Small intestine (tissue), 7 donors: ENCODE measurements at regions not wholly inside any gene's neighbourhood (a gene's known extent, or its start where the extent isn't known, plus 50 kb on each side); places are given as distances from the start of the nearest gene placed in this dataset.
A peak's percentile ranks its signal among the peaks of the same experiment; 100 is the strongest.
"Not testable (repeated sequence)": the region's sequence is repeated elsewhere in the genome, so short reads cannot be mapped to it uniquely, and the experiment has no call there.

Experiments
- DNase-seq, 2 donors: peaks; one replicate each; pipeline versions ENCODE4 v3.0.0 to v3.0.0-alpha.2; 2013
- FAIRE-seq: peaks from 2 replicates; lab custom pipeline; 2012; peaks lifted over from hg19 to GRCh38; lab: Jason Lieb, UNC
- H3K27ac ChIP-seq, 3 donors: one replicate each; pipeline ENCODE4 v1.5.1; 2013; ENCODE audit warnings: low read length in 2 of 3, mild to moderate bottlenecking in 2 of 3, control low read depth in 1 of 3, inconsistent platforms in 1 of 3, low read depth in 1 of 3, moderate library complexity in 1 of 3
- H3K27me3 ChIP-seq, 3 donors: one replicate each; pipeline ENCODE4 v1.6.1; 2013; ENCODE audit warnings: low read length in 3 of 3, inconsistent platforms in 1 of 3; ENCODE audit not compliant: control insufficient read depth in 3 of 3, insufficient read depth in 3 of 3
- H3K36me3 ChIP-seq, 3 donors: one replicate each; pipeline ENCODE4 v1.6.1; 2013; ENCODE audit warnings: low read length in 3 of 3, inconsistent platforms in 1 of 3, low read depth in 1 of 3, mild to moderate bottlenecking in 1 of 3, moderate library complexity in 1 of 3; ENCODE audit not compliant: control insufficient read depth in 3 of 3, insufficient read depth in 2 of 3
- H3K4me1 ChIP-seq, 3 donors: one replicate each; pipeline ENCODE4 v1.6.1; 2013; ENCODE audit warnings: low read length in 2 of 3, inconsistent platforms in 1 of 3, low read depth in 1 of 3, mild to moderate bottlenecking in 1 of 3, moderate library complexity in 1 of 3; ENCODE audit not compliant: control insufficient read depth in 3 of 3, insufficient read depth in 2 of 3
- H3K4me3 ChIP-seq, 3 donors: one replicate each; pipeline ENCODE4 v1.5.1; 2013; ENCODE audit warnings: low read length in 3 of 3, control low read depth in 1 of 3, inconsistent platforms in 1 of 3, low read depth in 1 of 3, mild to moderate bottlenecking in 1 of 3, moderate library complexity in 1 of 3
- H3K9me3 ChIP-seq, 2 donors: one replicate each; pipeline ENCODE4 v1.6.1; 2013; ENCODE audit warnings: low read depth in 1 of 2, low read length in 1 of 2; ENCODE audit not compliant: control insufficient read depth in 2 of 2, insufficient read depth in 1 of 2
- WGBS, 3 donors: extraction: QIAGEN DNeasy Blood & Tissue Kit; methylation state at CpG; one replicate each; pipeline ENCODE4 v1.1.7; 2013; 5-methylcytosine and 5-hydroxymethylcytosine counted together
- donor health status: healthy with polysubstance abuse.
- donor health status: control.
- donor health status: control.
- donor health status: Bipolar disorder and iron deficiency.
- donor health status: healthy.

DNA sequence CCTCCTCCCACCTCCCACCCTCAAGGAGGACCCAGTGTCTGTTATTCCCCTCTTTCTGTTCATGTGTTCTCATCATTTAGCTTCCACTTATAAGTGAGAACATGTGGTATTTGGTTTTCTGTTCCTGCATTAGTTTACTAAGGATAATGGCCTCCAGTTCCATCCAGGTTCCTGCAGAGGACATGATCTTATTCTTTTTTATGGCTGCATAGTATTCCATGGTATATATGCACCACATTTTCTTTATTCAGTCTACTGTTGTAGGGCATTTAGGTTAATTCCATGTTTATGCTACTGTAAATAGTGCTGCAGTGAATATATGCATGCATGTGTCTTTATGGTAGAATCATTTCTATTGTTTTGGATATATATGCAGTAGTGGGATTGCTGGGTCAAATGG is 180.4 kb upstream of the KLF3 start:
- not testable (repeated sequence) for H3K27ac ChIP-seq, H3K4me3 ChIP-seq, DNase-seq, H3K9me3 ChIP-seq, H3K4me1 ChIP-seq, FAIRE-seq, H3K27me3 ChIP-seq, H3K36me3 ChIP-seq

DNA sequence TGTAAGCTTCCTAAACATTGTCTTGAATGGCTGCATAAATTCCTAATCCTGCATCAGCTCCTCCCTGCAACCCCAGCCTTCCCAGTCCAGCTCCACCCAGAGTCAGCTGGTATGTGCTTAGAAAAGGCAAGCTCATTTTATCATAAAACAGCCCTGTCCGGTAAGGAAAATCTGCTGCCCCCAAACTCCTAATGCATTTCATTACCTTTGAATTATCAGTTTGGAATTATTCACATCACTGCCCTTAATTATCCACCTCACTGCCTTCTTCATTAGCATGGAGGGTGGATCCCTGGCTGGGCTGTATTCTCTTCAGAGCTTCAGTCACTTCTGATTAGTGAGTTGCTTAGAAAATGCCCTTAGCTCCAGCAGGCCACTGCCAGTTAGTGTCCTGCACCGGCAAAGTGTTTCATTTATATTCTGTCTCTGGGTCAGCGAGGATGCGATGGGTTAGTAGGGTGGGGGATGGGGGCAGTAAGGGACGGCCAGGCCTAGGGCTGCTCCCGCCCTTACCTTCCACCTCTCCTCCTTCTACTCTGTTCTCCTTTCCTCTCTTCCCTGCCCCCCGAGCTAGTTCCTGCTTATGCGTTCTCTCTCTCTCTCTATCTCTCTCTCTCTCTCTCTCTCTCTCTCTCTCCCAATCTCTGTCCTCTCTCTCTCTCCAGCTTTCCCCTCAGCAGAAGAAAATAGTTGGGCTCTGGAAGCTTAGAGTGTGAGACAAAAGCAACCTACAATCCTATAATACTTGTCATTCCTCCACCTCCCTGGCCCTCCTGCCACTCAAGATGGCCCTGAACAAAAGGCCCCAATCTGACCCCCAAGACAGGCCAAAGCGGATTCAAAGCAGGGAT is 174.8 kb upstream of the KLF3 start:
- DNase-seq = peak; percentile 12 to 38
- 72 to 80% (median 72%) methylated on average over 7 to 9 of the region's 9 CpGs for WGBS, 3 donors

DNA sequence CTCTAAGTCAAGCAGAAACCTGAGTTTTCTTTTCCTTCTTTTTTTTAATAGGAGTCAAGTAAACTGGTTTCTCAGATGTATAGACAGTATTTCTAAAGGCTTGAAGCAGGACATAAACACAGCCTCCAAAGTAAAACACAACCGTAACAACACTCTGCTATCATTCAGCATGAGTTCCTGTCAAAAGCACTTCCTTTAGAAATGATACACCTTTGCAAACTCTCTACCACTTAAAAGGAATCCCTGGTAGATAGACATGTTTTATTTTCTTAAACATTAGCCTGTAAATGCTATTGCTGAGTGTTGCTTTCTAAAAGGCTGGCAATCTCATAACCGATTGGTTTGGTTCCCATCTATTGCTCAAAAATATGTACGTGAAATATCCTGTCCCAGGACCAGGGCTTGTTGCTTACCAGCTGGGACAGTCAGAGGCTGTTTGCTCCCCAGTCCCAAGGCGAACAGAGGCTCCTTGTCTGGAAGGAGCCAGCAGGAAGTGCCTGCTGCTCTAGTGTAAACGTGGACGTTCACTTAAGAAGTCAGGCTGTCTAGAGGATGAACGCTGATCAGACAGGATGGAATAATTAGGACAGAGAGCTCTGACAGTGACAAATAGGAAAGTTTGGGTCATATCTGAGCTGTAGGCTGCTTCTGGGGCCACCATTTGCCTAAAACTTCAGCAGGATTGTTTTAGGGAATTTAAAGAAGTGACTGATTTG is 173.9 kb upstream of the KLF3 start:
- H3K27ac ChIP-seq = peak overlapping the region in 2 of 3 donors; percentile 72 to 74
- DNase-seq = peak; percentile 64 to 67
- FAIRE-seq = no peak

More for the DNA sequence above, 174.8 kb upstream of the KLF3 start:
- Histone ChIP-seq H3K27ac (peak overlapping the region in 2 of 3 donors; percentile 72 to 74), H3K36me3 (no peaks in the 10 kb centered on the region), H3K4me3 (no peak overlapping the region), H3K4me1 (peaks cover 2 to 37% (median 2%) of the 10 kb centered on the region in 3 donors), H3K27me3 (no peaks in the 10 kb centered on the region), H3K9me3 (no peaks in the 10 kb centered on the region)
- no peak for FAIRE-seq

DNA sequence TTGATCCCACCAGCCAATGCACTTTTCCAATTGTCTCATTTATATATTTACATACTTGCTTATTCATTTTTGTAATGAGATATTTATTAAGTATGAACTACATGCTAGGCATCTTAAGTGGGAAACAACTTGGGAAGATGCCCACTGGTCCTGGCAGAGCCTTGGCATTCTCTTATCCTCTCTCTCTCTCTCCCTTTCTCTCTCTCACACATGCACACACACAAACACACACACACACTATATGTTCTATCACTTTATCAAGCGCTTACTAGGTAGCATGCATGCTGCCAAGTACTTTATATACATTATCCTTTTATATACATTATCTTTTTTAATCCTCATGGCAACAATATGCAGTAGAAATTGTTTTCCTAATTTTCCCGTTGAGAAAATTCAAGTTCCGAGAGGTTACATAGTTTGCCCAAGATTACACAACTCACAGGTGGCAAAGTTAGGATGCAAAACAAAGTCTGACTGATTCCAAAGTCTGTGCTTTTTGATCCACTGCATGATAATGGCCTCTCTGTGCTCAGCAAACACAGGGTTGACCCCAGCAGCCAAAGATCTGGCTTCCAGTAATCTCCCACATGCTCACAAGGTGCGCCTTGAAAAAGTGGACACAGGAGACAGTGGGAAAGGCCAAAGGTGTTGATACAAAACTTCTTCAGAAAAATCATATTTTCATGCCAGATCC is 173.1 kb upstream of the KLF3 start:
- peaks cover 2 to 37% (median 2%) of the 10 kb centered on the region in 3 donors for H3K4me1 ChIP-seq
- H3K36me3 ChIP-seq = no peaks in the 10 kb centered on the region
- H3K9me3 ChIP-seq = no peaks in the 10 kb centered on the region
- FAIRE-seq (no peak), DNase-seq (peak; percentile 67 to 77)
- H3K4me3 ChIP-seq = no peak overlapping the region
- H3K27ac ChIP-seq = peak overlapping the region in 2 of 3 donors; percentile 2 to 72
- 31 to 69% (median 50%) methylated on average over 4 of the region's 4 CpGs for WGBS, 3 donors
- no peaks in the 10 kb centered on the region for H3K27me3 ChIP-seq

More for the DNA sequence above, 173.9 kb upstream of the KLF3 start:
- Histone ChIP-seq H3K9me3 (no peaks in the 10 kb centered on the region), H3K36me3 (no peaks in the 10 kb centered on the region), H3K4me3 (no peak overlapping the region), H3K4me1 (peaks cover 2 to 37% (median 2%) of the 10 kb centered on the region in 3 donors), H3K27me3 (no peaks in the 10 kb centered on the region)
- 15 to 25% (median 21%) methylated on average over 7 of the region's 7 CpGs for WGBS, 3 donors

GRCh38 chr4:38491854-38492478 is 172.0 kb upstream of the KLF3 start:
- Histone ChIP-seq H3K27ac (no peak overlapping the region), H3K9me3 (no peaks in the 10 kb centered on the region), H3K4me3 (no peak overlapping the region), H3K27me3 (no peaks in the 10 kb centered on the region), H3K4me1 (peaks cover 2 to 37% (median 2%) of the 10 kb centered on the region in 3 donors), H3K36me3 (no peaks in the 10 kb centered on the region)
- DNase-seq (peak in 1 of 2 donors; percentile 11), FAIRE-seq (no peak)
- 77 to 90% (median 81%) methylated on average over 3 of the region's 3 CpGs for WGBS, 3 donors

DNA sequence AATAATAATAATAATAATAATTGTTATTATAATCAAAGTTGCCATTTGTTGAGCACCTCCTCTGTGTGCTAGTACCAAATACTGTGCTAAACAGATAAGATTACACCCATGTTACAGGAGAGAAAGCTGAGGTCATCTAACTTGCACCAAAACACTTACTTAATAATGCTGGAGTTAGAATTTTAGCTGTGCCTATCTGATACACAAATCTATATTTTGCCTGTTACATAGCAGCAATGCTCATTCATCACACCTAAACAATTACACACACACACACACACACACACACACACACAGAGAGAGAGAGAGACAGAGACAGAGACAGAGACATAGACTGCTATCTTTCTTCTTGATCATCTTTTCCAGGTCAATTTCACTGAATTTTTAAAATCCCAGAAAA is 170.9 kb upstream of the KLF3 start:
- H3K27ac ChIP-seq = no peak overlapping the region
- H3K9me3 ChIP-seq = no peaks in the 10 kb centered on the region
- no peak overlapping the region for H3K4me3 ChIP-seq
- no peaks in the 10 kb centered on the region for H3K27me3 ChIP-seq
- DNase-seq (no peak), FAIRE-seq (no peak)
- H3K4me1 ChIP-seq = peaks cover 2 to 37% (median 2%) of the 10 kb centered on the region in 3 donors
- no peaks in the 10 kb centered on the region for H3K36me3 ChIP-seq

DNA sequence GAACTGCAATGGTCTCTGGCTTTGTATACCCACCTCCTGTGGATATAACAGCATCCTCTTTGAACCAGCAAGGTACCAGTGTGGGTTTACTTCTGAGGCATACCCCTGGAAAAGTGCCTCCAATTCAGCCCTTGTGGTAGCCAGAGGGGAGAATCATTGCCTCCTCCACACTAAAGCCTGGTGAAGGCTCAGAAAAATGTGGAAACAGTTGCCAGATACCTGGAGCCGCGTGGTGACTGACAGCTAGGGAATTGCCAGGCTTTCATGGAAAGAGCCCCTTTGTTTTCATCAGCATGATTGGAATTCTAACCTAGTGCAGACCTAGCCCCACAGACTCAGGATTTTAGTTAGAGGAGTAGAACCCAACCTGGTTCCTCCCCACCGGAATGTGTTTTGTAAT is 168.6 kb upstream of the KLF3 start:
- no peak overlapping the region for H3K4me3 ChIP-seq
- WGBS, 3 donors = 84 to 93% (median 87%) methylated on average over 3 of the region's 3 CpGs

GRCh38 chr4:38497121-38497520 is 166.9 kb upstream of the KLF3 start:
- H3K36me3 ChIP-seq = no peaks in the 10 kb centered on the region
- H3K4me1 ChIP-seq = peaks cover 0 to 2% (median 0%) of the 10 kb centered on the region in 3 donors
- DNase-seq = no peak
- WGBS, 3 donors = 75 to 88% (median 76%) methylated on average over 3 of the region's 3 CpGs
- H3K9me3 ChIP-seq = no peaks in the 10 kb centered on the region
- peaks cover 0 to 2% (median 0%) of the 10 kb centered on the region in 3 donors for H3K27me3 ChIP-seq
- no peak for FAIRE-seq
- H3K27ac ChIP-seq = no peak overlapping the region
- H3K4me3 ChIP-seq = no peak overlapping the region

More for the DNA sequence above, 168.6 kb upstream of the KLF3 start:
- no peaks in the 10 kb centered on the region for H3K9me3 ChIP-seq
- DNase-seq = no peak
- FAIRE-seq = no peak
- peaks cover 0 to 16% (median 2%) of the 10 kb centered on the region in 3 donors for H3K4me1 ChIP-seq
- no peaks in the 10 kb centered on the region for H3K36me3 ChIP-seq
- H3K27me3 ChIP-seq = peaks cover 0 to 2% (median 0%) of the 10 kb centered on the region in 3 donors
- H3K27ac ChIP-seq = no peak overlapping the region
